Vagina (tissue), 2 donors: ENCODE measurements at regions not wholly inside any gene's neighbourhood (a gene's known extent, or its start where the extent isn't known, plus 50 kb on each side); places are given as distances from the start of the nearest gene placed in this dataset.

Experiments
- DNase-seq, 2 donors: peaks; one replicate each; pipeline ENCODE4 v3.0.0-alpha.2; 2017; ENCODE audit errors: extremely low spot score in 2 of 2
- H3K27ac ChIP-seq: fragments of 200-600 bp; sonication (generic); one replicate; pipeline ENCODE4 v1.5.1; 2019
- H3K27me3 ChIP-seq: fragments of 200-600 bp; sonication (generic); one replicate; pipeline ENCODE4 v1.5.1; 2019
- H3K36me3 ChIP-seq, 2 donors: fragments of 200-600 bp; sonication (generic); one replicate each; pipeline ENCODE4 v1.5.1; 2017 to 2019
- H3K4me1 ChIP-seq: fragments of 200-600 bp; sonication (generic); one replicate; pipeline ENCODE4 v1.5.1; 2019
- H3K4me3 ChIP-seq, 2 donors: fragments of 200-600 bp; sonication (generic); 1 replicate in 1 of 2; 2 replicates in 1 of 2; pipeline ENCODE4 v1.5.1; 2016 to 2019
- H3K9me3 ChIP-seq: fragments of 200-600 bp; sonication (generic); one replicate; pipeline ENCODE4 v1.5.1; 2019
- CTCF ChIP-seq, 3 experiments: fragments of 450-650 bp in 2 of 3; fragments of 200-600 bp in 1 of 3; sonication (generic) in 1 of 3; IDR thresholded peaks; one replicate each; pipeline ENCODE4 v1.5.1; 2017 to 2019; ENCODE audit warnings: antibody characterized with exemption in 3 of 3, mild to moderate bottlenecking in 2 of 3, moderate library complexity in 2 of 3
- POLR2A ChIP-seq, 2 donors: fragments of 450-650 bp; IDR thresholded peaks; one replicate each; pipeline ENCODE4 v1.6.1; 2017; ENCODE audit warnings: antibody characterized with exemption in 2 of 2, mild to moderate bottlenecking in 2 of 2, moderate library complexity in 2 of 2
- POLR2AphosphoS5 ChIP-seq, 2 donors: sonication (generic); formaldehyde crosslinking; IDR thresholded peaks; one replicate each; pipeline ENCODE4 v1.9.0; 2017; ENCODE audit warnings: antibody characterized with exemption in 2 of 2, mild to moderate bottlenecking in 2 of 2, low read depth in 1 of 2; ENCODE audit not compliant: insufficient read depth in 1 of 2
- intact Hi-C: fragments of 100-400 bp; cut with DNase I; formaldehyde crosslinking; loops from one replicate; pipeline ENCODE4 v1.15.1; 2023

- intact Hi-C loops: no loop called here
- no peak for DNase-seq
- no peaks in the 10 kb centered on the region for H3K36me3 ChIP-seq
- no peaks in the 10 kb centered on the region for H3K27me3 ChIP-seq
- no peaks in the 10 kb centered on the region for H3K4me1 ChIP-seq
- no peak for TF ChIP-seq POLR2A (IDR thresholded peaks at IDR 0.05)
- no peak overlapping the region for H3K27ac ChIP-seq
- no peaks in the 10 kb centered on the region for H3K9me3 ChIP-seq
- no peak overlapping the region for H3K4me3 ChIP-seq
Measured at GRCh38 chr5:156254196-156254595, 72.8 kb upstream of the SGCD start.

- H3K27ac ChIP-seq: no peak overlapping the region
- no peaks in the 10 kb centered on the region for H3K36me3 ChIP-seq
- TF ChIP-seq POLR2A (IDR thresholded peaks at IDR 0.05) (no peak), POLR2AphosphoS5 (IDR thresholded peaks at IDR 0.05; ENCODE audit: insufficient read depth in 1 of 2, low read depth in 1 of 2) (no peak)
- no peaks in the 10 kb centered on the region for H3K27me3 ChIP-seq
- no peaks in the 10 kb centered on the region for H3K9me3 ChIP-seq
- no peak for DNase-seq
- H3K4me1 ChIP-seq: no peaks in the 10 kb centered on the region
- H3K4me3 ChIP-seq: no peak overlapping the region
- intact Hi-C loops: no loop called here
Measured at GRCh38 chr5:156256642-156257041, 70.3 kb upstream of the SGCD start.

DNA sequence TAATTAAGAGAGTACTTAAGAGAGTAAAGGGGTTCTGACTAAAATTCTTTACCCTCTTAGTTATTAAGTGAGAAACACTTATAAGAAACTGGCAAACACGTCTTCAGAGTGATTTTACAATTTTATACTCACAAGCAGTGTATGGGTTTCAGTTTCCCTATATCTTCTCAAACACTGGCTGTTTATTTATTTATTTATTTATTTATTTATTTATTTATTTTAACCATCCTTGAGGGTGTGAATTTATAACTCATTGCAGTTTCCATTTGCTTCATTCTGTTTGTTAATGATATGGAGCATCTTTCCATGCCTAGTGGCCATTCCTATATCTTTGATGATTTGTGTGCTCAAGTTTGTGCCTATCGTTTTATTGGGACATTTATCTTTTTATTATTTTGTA lies 68.0 kb upstream of the SGCD start:
- Histone ChIP-seq H3K36me3 (no peaks in the 10 kb centered on the region), H3K27me3 (no peaks in the 10 kb centered on the region), H3K9me3 (no peaks in the 10 kb centered on the region), H3K4me1 (no peaks in the 10 kb centered on the region), H3K4me3 (no peak overlapping the region), H3K27ac (no peak overlapping the region)
- no peak for TF ChIP-seq POLR2A (IDR thresholded peaks at IDR 0.05)
- TF ChIP-seq CTCF (IDR thresholded peaks at IDR 0.05): no peak
- TF ChIP-seq POLR2AphosphoS5 (IDR thresholded peaks at IDR 0.05; ENCODE audit: insufficient read depth in 1 of 2, low read depth in 1 of 2): no peak
- intact Hi-C loops: no loop called here
- no peak for DNase-seq

- intact Hi-C loops: no loop called here
- no peaks in the 10 kb centered on the region for H3K36me3 ChIP-seq
- no peaks in the 10 kb centered on the region for H3K4me1 ChIP-seq
- DNase-seq: no peak
- H3K9me3 ChIP-seq: no peaks in the 10 kb centered on the region
- no peak overlapping the region for H3K4me3 ChIP-seq
- no peak for TF ChIP-seq POLR2AphosphoS5 (IDR thresholded peaks at IDR 0.05; ENCODE audit: insufficient read depth in 1 of 2, low read depth in 1 of 2)
- no peak for TF ChIP-seq CTCF (IDR thresholded peaks at IDR 0.05)
- no peak for TF ChIP-seq POLR2A (IDR thresholded peaks at IDR 0.05)
- no peaks in the 10 kb centered on the region for H3K27me3 ChIP-seq
- H3K27ac ChIP-seq: no peak overlapping the region
Measured at GRCh38 chr5:156259618-156260017, 67.3 kb upstream of the SGCD start.

DNA sequence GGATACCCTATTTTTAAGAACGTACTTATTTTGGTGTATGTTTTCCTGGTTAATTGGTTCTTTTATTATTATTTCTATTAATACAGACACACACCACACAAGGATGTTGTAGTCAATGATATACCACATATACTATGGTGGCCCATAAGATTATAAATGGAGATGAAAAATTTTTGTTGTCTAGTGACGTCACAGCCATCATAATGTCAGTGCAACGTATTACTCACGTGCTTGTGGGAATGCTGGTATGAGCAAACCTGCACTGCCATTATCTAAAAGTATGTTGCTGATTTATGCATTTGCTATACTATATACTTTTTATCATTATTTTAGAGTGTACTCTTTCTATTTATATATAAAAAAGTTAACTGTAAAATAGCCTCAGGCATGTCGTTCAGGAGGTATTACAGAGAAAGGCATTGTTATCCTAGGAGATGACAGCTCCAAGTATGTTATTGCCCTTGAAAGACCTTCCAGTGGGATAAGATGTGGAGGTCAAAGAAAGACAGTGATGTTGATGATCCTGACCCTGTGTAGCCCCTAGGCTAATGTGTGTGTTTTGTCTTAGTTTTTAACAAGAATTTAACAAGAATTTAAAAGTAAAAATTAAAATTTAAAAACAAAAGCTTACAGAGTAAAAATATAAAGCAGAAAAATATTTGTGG lies 65.6 kb upstream of the SGCD start:
- H3K36me3 ChIP-seq: no peaks in the 10 kb centered on the region
- no peaks in the 10 kb centered on the region for H3K4me1 ChIP-seq
- no peak for DNase-seq
- no peaks in the 10 kb centered on the region for H3K27me3 ChIP-seq
- no peak overlapping the region for H3K27ac ChIP-seq
- no peaks in the 10 kb centered on the region for H3K9me3 ChIP-seq
- H3K4me3 ChIP-seq: no peak overlapping the region
- intact Hi-C loops: no loop called here
- no peak for TF ChIP-seq POLR2A (IDR thresholded peaks at IDR 0.05)
- TF ChIP-seq CTCF (IDR thresholded peaks at IDR 0.05): no peak
- no peak for TF ChIP-seq POLR2AphosphoS5 (IDR thresholded peaks at IDR 0.05; ENCODE audit: insufficient read depth in 1 of 2, low read depth in 1 of 2)

GRCh38 chr5:156271569-156271968 lies 55.4 kb upstream of the SGCD start:
- TF ChIP-seq CTCF (IDR thresholded peaks at IDR 0.05) (no peak), POLR2AphosphoS5 (IDR thresholded peaks at IDR 0.05; ENCODE audit: insufficient read depth in 1 of 2, low read depth in 1 of 2) (no peak), POLR2A (IDR thresholded peaks at IDR 0.05) (no peak)
- Histone ChIP-seq H3K4me3 (no peak overlapping the region), H3K27ac (no peak overlapping the region), H3K9me3 (no peaks in the 10 kb centered on the region), H3K27me3 (no peaks in the 10 kb centered on the region), H3K36me3 (no peaks in the 10 kb centered on the region), H3K4me1 (no peaks in the 10 kb centered on the region)
- DNase-seq: no peak
- intact Hi-C loops: no loop called here
